ENCODE measurements at regions not wholly inside any gene's neighbourhood (a gene's known extent, or its start where the extent isn't known, plus 50 kb on each side); places are given as distances from the start of the nearest gene placed in this dataset.
"Not testable (repeated sequence)": the region's sequence is repeated elsewhere in the genome, so short reads cannot be mapped to it uniquely, and the experiment has no call there.

DNA sequence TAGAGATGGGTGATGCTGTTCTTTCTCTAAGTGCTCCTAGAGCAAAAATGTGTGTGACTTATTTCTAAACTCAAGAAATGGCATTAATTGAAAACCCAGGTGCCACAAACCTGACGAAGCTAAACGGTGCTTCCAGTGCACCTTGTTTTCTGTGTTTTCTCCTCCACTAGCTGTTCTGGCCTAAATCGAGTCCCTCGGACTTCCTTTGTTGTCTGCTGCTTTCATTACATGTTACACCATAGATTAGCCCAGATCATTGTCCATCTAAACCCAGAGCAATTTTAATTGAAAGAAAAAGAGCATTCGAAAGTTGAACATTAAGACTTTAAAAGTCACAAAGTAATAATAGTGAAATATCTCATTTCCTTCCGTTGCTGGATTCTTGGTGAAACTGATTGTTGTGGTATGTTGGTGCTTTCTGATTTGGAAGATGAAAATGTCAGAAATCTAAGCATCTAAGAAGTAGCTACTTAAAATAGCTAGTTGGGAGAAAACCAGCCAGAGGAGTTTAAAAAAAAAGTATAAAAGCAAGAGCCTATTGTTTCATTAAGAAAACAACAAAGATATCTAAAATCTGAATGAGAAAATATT lies 219.6 kb upstream of the G2E3 start:
- Mint-ChIP-seq H3K9me3 (peaks cover 0 to 3% (median 0%) of the 10 kb centered on the region in 7 donors), H3K4me1 (no peaks in the 10 kb centered on the region), H3K36me3 (no peaks in the 10 kb centered on the region), H3K27ac (peak overlapping the region in 1 of 6 donors; percentile 86), H3K27me3 (peaks cover 0 to 6% (median 0%) of the 10 kb centered on the region in 3 donors), H3K4me3 (no peak overlapping the region)
- no peak for ATAC-seq (ENCODE audit: low read depth in 2 of 2)
- DNase-seq: no peak

DNA sequence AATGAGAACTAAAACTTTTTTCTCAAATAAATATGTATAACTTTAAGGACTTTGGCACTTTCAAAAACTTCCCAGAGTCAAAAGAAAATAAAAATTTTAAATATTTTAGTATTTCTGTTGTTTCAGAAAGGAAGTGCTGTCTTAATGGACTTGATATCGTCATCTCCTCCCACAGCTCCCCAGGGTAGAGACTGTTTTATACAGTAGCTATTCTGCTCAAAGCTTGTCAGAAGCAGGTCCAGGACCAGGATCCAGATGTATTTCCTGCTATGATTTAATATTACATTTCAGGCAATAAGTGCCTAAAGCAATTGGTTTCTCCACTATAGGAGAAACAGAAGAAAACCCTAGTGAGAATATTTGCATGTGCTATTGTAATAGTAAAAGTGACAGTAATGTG lies 218.5 kb upstream of the G2E3 start:
- Mint-ChIP-seq H3K4me1 (no peaks in the 10 kb centered on the region), H3K4me3 (no peak overlapping the region), H3K27ac (no peak overlapping the region), H3K36me3 (no peaks in the 10 kb centered on the region), H3K9me3 (peaks cover 0 to 7% (median 0%) of the 10 kb centered on the region in 7 donors), H3K27me3 (peaks cover 0 to 15% (median 10%) of the 10 kb centered on the region in 3 donors)
- no peak for ATAC-seq (ENCODE audit: low read depth in 2 of 2)
- no peak for DNase-seq

GRCh38 chr14:30345511-30345910 lies 213.4 kb upstream of the G2E3 start:
- no peak overlapping the region for H3K27ac Mint-ChIP-seq
- ATAC-seq (ENCODE audit: low read depth in 2 of 2) (no peak), DNase-seq (no peak)
- H3K4me3 Mint-ChIP-seq: no peak overlapping the region
- H3K9me3 Mint-ChIP-seq: peaks cover 0 to 7% (median 0%) of the 10 kb centered on the region in 7 donors
- H3K36me3 Mint-ChIP-seq: no peaks in the 10 kb centered on the region
- H3K4me1 Mint-ChIP-seq: no peaks in the 10 kb centered on the region
- peaks cover 0 to 18% (median 11%) of the 10 kb centered on the region in 3 donors for H3K27me3 Mint-ChIP-seq

- H3K4me3 Mint-ChIP-seq: no peak overlapping the region
- peaks cover 0 to 17% (median 11%) of the 10 kb centered on the region in 3 donors for H3K27me3 Mint-ChIP-seq
- DNase-seq: no peak
These were observed 210.5 kb upstream of the G2E3 start for GRCh38 chr14:30348445-30348844.

GRCh38 chr14:30349520-30349919 lies 209.4 kb upstream of the G2E3 start:
- Mint-ChIP-seq H3K27me3 (peaks cover 2 to 14% (median 11%) of the 10 kb centered on the region in 3 donors), H3K36me3 (no peaks in the 10 kb centered on the region), H3K4me1 (no peaks in the 10 kb centered on the region), H3K4me3 (no peak overlapping the region), H3K9me3 (peaks cover 0 to 6% (median 0%) of the 10 kb centered on the region in 7 donors), H3K27ac (no peak overlapping the region)
- DNase-seq: no peak
- ATAC-seq (ENCODE audit: low read depth in 2 of 2): no peak

More at GRCh38 chr14:30348445-30348844, 210.5 kb upstream of the G2E3 start:
- no peak overlapping the region for H3K27ac Mint-ChIP-seq
- no peak for ATAC-seq (ENCODE audit: low read depth in 2 of 2)
- no peaks in the 10 kb centered on the region for H3K36me3 Mint-ChIP-seq
- peaks cover 0 to 6% (median 0%) of the 10 kb centered on the region in 7 donors for H3K9me3 Mint-ChIP-seq
- no peaks in the 10 kb centered on the region for H3K4me1 Mint-ChIP-seq

DNA sequence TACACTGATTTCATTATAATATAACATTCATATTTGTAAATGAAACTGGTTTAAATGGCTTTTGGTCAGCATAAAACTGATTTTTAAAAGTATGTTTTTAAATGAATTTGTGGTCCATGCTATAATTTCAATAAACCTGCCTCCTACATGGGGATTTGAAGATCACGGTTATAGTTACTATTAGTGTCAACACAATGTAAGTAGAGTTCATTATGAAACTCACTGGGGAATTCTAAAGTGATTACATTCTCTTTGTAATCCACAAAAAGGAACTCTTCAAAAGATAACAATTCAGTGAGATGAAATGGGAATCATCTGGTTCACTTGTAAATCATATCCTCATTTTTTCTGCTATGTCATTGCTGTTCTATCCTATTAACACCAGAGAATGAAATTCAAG lies 204.5 kb upstream of the G2E3 start:
- Mint-ChIP-seq H3K9me3 (peaks cover 0 to 3% (median 0%) of the 10 kb centered on the region in 7 donors), H3K36me3 (peaks cover 0 to under 1% of the 10 kb centered on the region in 2 donors), H3K27me3 (peaks cover 12 to 18% (median 16%) of the 10 kb centered on the region in 3 donors), H3K4me3 (no peak overlapping the region), H3K27ac (no peak overlapping the region), H3K4me1 (no peaks in the 10 kb centered on the region)
- ATAC-seq (ENCODE audit: low read depth in 2 of 2) (no peak), DNase-seq (no peak)

GRCh38 chr14:30355431-30355913 lies 203.5 kb upstream of the G2E3 start:
- no peak for ATAC-seq (ENCODE audit: low read depth in 2 of 2)
- H3K4me1 Mint-ChIP-seq: no peaks in the 10 kb centered on the region
- peaks cover 15 to 16% (median 16%) of the 10 kb centered on the region in 3 donors for H3K27me3 Mint-ChIP-seq
- no peak overlapping the region for H3K27ac Mint-ChIP-seq
- H3K4me3 Mint-ChIP-seq: no peak overlapping the region
- peaks cover 0 to 6% (median 0%) of the 10 kb centered on the region in 7 donors for H3K9me3 Mint-ChIP-seq
- peaks cover 0 to 5% of the 10 kb centered on the region in 2 donors for H3K36me3 Mint-ChIP-seq
- no peak for DNase-seq

DNA sequence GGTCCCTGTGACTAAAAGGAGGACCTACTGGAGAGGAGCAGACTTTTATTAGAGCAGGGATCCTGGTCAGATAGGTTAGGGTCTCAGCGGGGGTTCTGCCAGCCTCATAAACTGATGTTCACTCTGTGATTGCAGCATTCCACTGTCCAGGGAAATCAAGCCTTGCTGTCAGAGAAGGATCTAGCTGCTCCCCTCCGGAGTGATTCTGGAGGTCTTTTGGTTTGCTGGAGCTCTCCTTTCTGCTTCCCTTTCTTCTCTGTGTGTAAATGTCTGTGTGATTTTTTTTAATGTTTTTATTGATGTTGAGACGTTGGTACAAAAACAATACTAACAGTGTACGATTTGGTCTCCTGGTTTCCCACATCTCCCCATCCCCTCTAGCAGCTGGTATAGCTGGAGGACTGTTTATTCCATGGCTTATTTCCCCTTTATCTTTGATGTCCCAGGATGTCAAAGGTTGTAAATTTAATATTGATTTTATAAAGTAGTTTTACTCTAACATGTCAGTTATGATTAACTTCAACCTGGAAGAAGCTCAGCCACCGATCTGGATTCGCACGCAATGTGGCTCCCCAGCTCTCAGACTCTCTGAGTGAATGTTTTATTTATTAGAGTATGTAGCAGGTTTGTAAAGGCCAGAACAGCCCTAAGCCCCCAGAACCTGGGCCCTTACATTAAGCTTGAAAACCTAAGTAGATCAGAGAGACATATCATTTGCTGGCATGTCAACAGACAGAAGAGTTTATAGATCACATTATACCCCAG lies 202.3 kb upstream of the G2E3 start:
- Mint-ChIP-seq H3K27ac (no peak overlapping the region), H3K9me3 (peaks cover 0 to 6% (median 0%) of the 10 kb centered on the region in 7 donors), H3K4me3 (no peak overlapping the region), H3K36me3 (peaks cover 0 to 5% of the 10 kb centered on the region in 2 donors), H3K27me3 (peaks cover 13 to 16% (median 16%) of the 10 kb centered on the region in 3 donors), H3K4me1 (no peaks in the 10 kb centered on the region)
- ATAC-seq (ENCODE audit: low read depth in 2 of 2): no peak
- DNase-seq: no peak

DNA sequence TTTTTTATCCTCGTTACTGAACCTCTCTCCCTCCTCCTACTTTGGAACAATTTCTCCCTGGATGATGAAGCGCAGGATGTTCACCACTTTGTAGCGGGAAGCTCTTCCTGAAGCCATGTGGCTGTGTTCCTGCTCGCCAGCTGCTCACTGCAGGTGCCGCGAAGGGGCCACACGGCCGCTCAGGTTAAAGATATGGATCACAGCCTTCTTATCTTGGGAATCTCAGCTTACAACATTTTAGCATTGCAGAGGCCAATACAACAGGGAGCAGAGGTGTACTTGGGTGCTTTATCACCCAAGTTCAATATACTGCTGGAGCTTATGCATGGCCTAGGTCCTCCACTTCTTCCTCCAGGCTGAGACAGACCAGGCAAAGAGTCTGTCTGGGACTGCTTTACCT lies 201.2 kb upstream of the G2E3 start:
- Mint-ChIP-seq H3K4me1 (no peaks in the 10 kb centered on the region), H3K9me3 (peaks cover 0 to 6% (median 0%) of the 10 kb centered on the region in 7 donors), H3K27ac (no peak overlapping the region), H3K27me3 (peaks cover 13 to 16% (median 16%) of the 10 kb centered on the region in 3 donors), H3K4me3 (no peak overlapping the region), H3K36me3 (peaks cover 0 to 5% of the 10 kb centered on the region in 2 donors)
- no peak for ATAC-seq (ENCODE audit: low read depth in 2 of 2)
- no peak for DNase-seq

GRCh38 chr14:30362369-30363218 lies 196.4 kb upstream of the G2E3 start:
- Mint-ChIP-seq H3K4me1 (no peaks in the 10 kb centered on the region), H3K27me3 (peaks cover 4 to 8% (median 8%) of the 10 kb centered on the region in 3 donors), H3K27ac (no peak overlapping the region), H3K36me3 (peaks cover 0 to 5% of the 10 kb centered on the region in 2 donors), H3K4me3 (no peak overlapping the region), H3K9me3 (peaks cover 0 to 6% (median 0%) of the 10 kb centered on the region in 7 donors)
- DNase-seq (no peak), ATAC-seq (ENCODE audit: low read depth in 2 of 2) (no peak)

GRCh38 chr14:30363219-30363880 lies 195.6 kb upstream of the G2E3 start:
- ATAC-seq (ENCODE audit: low read depth in 2 of 2); H3K27ac Mint-ChIP-seq: not testable (repeated sequence)

GRCh38 chr14:30369502-30370180 lies 189.3 kb upstream of the G2E3 start:
- peak overlapping the region in 1 of 6 donors; percentile 28 for H3K27ac Mint-ChIP-seq
- H3K27me3 Mint-ChIP-seq: peaks cover 15 to 20% (median 17%) of the 10 kb centered on the region in 3 donors
- no peaks in the 10 kb centered on the region for H3K4me1 Mint-ChIP-seq
- no peak for ATAC-seq (ENCODE audit: low read depth in 2 of 2)
- H3K36me3 Mint-ChIP-seq: no peaks in the 10 kb centered on the region
- no peak for DNase-seq
- H3K9me3 Mint-ChIP-seq: peaks cover 0 to 3% (median 0%) of the 10 kb centered on the region in 7 donors
- H3K4me3 Mint-ChIP-seq: no peak overlapping the region

More at GRCh38 chr14:30363219-30363880, 195.6 kb upstream of the G2E3 start:
- H3K4me1 Mint-ChIP-seq, DNase-seq, H3K4me3 Mint-ChIP-seq, H3K27me3 Mint-ChIP-seq, H3K36me3 Mint-ChIP-seq, H3K9me3 Mint-ChIP-seq: not testable (repeated sequence)
